H54 (cell line): ENCODE measurements at regions not wholly inside any gene's neighbourhood (a gene's known extent, or its start where the extent isn't known, plus 50 kb on each side); places are given as distances from the start of the nearest gene placed in this dataset.
A peak's percentile ranks its signal among the peaks of the same experiment; 100 is the strongest.

Source experiments
- DNase-seq: peaks from one replicate; pipeline ENCODE4 v3.0.0; 2011; ENCODE audit warnings: low spot score, mixed read lengths; ENCODE audit not compliant: insufficient read length
- FAIRE-seq: peaks from 3 replicates; lab custom pipeline; 2011; peaks lifted over from hg19 to GRCh38; lab: Jason Lieb, UNC
- POLR2A ChIP-seq: IDR thresholded peaks from 2 replicates; pipeline ENCODE4 v1.6.1; 2011; ENCODE audit warnings: low read depth, mild to moderate bottlenecking, low read length

DNA sequence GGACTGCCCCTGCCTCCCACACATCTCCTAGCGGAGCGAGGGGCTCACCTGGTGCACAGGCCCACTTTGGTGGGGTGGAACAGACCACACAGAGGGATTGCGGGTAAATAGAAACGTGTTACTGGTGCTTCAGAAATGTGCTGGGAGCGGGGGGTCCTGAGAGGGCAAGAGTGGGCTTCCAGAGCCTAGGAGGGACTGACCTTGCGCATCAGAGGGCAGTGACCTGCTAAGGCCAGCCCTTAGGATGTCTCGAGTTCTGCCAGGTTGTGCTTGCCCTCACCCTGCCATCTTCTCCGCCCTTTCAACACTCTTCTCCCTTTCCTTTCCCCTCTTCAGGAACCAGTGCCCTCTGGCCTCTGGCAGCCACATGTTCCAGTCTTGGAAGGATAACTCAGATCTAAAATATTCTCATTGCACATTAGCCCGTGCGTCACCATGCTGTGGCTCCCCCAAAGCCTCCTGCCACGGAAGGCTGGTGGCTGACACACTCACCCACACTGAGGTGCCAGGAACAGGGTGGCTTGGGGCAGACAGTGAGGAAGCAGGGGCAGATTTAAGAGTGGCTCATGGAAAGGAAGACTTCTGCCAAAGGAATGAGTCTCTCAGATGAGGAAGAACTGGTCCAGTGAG is 89.6 kb downstream of the MCFD2 start:
- TF ChIP-seq POLR2A: no peak
- DNase-seq (peak; percentile 90), FAIRE-seq (peak; percentile 75)

DNA sequence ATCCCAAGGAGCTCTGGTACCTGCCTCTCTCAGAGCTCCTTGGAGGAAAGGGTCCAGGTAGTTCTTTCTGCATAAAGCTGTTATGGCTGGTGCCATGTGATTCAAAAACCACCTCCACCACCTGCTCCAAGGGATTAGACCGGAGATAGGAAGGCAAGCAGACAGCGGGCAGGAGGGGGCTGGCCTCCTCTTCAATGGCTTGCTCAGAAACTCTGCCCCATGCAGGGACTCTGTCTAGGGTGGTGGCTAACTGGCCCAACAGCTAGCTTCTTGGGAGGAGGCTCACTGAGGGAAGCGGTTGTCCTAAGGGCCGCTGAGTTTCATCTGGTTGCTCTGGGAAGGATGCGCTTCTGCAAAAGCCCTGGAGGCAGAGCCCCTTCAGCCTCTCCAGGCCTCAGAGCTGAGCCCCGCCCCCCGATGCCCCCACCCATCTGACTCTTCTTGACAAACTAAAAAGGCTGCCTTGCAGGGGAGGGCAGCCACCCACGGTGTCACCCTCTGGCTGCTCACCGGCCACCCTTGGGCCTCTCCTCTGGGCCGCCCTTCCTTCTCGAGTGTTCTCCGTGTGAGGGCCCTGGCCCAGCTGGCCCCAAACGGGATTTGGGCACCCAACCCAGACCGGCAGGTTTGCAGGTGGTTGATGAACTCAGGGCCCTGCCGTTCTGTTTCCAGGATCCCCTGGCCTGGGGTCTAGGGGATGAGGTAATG is 90.2 kb downstream of the MCFD2 start:
- no peak for FAIRE-seq
- no peak for TF ChIP-seq POLR2A
- DNase-seq: no peak

GRCh38 chr2:46824611-46825010 is 91.0 kb downstream of the MCFD2 start:
- DNase-seq (no peak), FAIRE-seq (no peak)
- no peak for TF ChIP-seq POLR2A

DNA sequence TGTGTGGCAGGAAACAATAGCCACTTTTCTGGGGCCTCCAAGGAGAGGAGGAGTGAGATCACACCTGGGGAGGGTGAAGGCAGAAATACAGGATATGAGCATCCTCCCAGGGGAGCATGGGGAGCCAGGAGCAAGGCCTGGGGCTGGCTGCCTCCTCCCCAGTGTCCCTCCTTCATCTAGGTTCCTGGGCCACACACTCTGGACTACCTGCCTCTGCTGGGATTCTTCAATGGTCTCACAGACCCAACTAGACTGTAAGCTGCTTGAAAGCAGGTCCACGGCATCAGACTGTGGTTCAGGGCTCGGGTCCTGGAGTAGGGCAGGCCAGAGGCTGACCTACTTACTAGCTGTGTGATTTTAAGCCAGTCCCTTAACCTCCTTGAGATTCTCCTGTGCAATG is 94.0 kb downstream of the MCFD2 start:
- DNase-seq (no peak), FAIRE-seq (no peak)
- no peak for TF ChIP-seq POLR2A

DNA sequence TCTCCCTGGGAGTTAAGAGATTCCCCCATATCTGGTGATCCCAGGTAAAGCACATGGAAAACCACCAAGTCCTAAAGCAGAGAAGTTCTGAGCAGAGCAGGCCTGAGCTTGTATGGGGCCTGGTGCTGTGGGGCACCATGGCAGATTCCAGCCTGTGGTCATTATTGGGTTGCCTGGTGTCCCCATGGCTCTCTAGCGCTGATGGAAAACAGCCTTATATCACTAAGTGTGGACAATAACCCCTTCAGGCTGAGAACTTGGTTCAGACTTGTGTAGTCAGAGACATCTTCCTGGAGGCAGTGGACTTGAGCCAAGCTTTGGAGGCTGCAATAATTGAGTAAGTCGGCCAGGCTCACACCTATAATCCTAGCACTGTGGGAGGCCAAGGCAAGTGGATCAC is 96.8 kb downstream of the MCFD2 start:
- no peak for DNase-seq
- no peak for FAIRE-seq
- no peak for TF ChIP-seq POLR2A

DNA sequence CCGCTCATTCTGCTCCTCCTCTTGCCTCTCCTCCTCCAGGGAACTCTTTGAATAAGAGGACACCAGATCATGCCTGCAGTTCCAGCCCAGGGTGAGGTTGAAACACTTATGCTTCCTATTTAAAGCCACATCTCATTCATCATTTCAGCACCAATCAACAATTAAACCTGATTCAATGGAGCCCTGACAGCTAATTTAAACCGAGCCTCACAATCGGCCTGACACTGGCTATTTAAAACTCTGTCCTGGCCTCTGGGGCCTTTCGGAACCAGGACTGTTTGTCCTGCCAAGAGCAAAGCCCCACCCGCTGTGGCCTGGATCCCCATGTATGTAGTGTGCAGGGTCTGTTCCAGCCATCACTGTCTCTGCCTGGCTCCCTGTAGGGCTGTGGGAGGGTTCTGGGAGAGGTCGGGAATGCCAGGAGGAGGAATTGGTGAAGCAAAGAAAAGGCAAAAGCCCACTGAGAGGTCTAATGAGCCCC is 97.4 kb downstream of the MCFD2 start:
- DNase-seq: no peak
- TF ChIP-seq POLR2A: no peak
- no peak for FAIRE-seq

GRCh38 chr2:46816846-46817726 is 98.5 kb downstream of the MCFD2 start:
- DNase-seq (no peak), FAIRE-seq (no peak)
- no peak for TF ChIP-seq POLR2A

- TF ChIP-seq POLR2A: no peak
- DNase-seq: no peak
- FAIRE-seq: no peak
Measured at GRCh38 chr2:46816151-46816845, 99.3 kb downstream of the MCFD2 start.

DNA sequence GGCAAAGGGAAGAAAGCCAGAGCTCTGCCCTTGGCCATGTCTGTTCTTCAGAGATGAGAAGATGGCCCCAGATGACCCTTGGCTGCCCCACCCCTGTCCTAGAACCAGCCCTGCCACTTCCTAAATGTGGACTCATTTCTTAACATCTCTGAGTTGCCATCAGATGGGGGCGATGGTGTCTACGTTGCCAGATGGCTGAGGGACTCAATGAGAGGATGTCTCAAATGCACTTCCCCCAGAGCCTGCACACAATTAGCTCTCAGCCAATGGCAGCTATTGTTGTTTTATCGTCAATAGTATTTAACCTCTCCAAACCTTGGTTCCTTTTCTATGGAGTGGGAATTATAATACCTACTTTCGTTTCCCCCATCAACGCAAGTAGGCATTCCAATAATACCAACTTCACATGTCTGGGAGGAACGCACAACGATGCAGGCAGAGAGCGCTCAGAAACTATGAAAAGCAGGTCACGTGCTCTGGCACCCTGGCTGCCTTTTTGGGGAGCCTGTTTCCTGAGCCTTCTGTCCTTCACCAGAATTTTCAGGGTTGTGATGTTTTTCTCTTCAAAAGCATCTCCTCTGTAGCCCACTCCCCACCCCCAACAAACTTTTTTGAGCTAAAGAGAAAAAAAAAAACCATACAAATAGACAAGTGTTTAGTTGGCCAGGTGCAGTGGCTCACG is 100.3 kb downstream of the MCFD2 start:
- FAIRE-seq (no peak), DNase-seq (no peak)
- no peak for TF ChIP-seq POLR2A

DNA sequence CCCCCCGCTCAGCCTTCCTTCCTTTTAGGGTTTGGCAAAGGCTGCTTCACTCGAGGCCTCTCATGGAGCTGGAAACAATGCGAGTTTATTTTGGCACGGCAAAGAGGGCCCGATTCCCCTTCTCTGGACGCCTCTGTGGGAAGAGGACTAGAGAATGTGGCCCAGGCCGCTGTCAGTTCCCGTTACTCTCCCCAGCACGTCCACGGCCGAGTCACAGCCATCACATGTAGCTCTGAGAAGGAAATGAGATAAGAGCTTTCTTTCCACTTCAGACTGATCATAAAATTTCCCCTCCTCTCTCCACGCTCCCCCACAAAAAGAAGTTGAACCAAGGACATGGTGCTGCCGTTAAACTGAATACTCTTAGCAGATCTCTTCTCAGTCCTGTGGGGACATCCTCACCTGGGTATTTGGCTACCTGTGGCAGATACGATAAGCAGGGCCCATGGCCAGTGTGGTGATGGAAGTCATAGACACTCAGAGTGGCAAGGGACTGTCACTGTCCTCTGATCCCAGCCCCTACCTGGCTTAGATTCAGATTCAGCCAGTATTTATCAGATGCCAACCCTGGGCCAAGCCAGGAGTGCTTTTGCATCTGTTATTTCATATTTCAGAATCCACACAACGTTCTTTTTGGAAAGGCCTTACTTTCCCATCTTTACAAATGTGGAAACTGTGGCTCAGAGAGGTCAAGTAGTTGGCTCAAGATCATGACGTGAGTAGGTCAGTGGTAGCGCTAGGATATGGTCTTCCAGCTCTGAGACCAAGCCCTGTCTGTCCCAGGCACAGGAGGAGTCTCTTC is 101.2 kb downstream of the MCFD2 start:
- no peak for TF ChIP-seq POLR2A
- FAIRE-seq (no peak), DNase-seq (no peak)

DNA sequence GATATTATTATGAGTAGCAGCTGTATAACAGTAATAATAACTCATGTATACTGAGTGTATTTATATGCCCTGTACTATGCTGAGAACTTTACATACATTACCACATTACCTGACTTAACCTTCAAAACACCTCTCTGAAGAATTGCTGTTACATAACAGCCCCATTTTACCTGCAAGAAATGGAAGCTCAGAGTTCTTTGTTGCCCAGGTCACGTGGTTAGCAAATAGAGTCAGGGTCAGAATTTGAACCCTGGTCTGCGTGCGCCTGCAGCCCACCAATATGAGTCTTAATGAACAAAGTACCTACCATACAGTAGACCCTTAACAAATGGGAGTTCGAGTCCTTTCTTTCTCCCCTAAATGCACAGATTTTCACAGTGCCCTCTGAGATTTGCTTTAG is 101.9 kb downstream of the MCFD2 start:
- DNase-seq: no peak
- FAIRE-seq: no peak
- no peak for TF ChIP-seq POLR2A

- no peak for TF ChIP-seq POLR2A
- DNase-seq (no peak), FAIRE-seq (no peak)
Measured at GRCh38 chr2:46813020-46813415, 102.6 kb downstream of the MCFD2 start.
